ENCODE measurements at regions not wholly inside any gene's neighbourhood (a gene's known extent, or its start where the extent isn't known, plus 50 kb on each side); places are given as distances from the start of the nearest gene placed in this dataset.

DNA sequence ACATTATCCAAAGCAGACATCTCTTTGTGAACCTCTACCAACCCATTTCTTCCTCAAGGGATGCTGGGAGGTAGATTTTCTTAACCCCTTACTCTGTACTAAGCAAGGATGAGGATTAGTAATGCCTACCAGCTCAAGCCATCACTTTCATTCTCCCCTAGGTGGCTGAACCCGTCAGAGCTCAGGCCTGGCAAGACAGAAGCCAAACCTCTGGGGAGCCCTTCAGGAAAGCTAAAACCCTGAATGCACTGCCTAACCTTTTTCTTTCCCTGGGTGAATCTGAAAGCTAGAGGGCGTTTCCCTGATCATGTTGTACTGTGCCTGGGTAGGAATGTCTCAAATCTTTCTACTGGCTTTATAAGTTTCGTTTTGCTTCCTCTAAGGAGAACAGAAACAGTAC is 617.3 kb downstream of the RPL10L start:
- TF ChIP-seq, protein P1, sequence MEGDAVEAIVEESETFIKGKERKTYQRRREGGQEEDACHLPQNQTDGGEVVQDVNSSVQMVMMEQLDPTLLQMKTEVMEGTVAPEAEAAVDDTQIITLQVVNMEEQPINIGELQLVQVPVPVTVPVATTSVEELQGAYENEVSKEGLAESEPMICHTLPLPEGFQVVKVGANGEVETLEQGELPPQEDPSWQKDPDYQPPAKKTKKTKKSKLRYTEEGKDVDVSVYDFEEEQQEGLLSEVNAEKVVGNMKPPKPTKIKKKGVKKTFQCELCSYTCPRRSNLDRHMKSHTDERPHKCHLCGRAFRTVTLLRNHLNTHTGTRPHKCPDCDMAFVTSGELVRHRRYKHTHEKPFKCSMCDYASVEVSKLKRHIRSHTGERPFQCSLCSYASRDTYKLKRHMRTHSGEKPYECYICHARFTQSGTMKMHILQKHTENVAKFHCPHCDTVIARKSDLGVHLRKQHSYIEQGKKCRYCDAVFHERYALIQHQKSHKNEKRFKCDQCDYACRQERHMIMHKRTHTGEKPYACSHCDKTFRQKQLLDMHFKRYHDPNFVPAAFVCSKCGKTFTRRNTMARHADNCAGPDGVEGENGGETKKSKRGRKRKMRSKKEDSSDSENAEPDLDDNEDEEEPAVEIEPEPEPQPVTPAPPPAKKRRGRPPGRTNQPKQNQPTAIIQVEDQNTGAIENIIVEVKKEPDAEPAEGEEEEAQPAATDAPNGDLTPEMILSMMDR (IDR thresholded peaks at IDR 0.05; ENCODE audit: low read depth, low read length, missing input control): no peak
- TF ChIP-seq FOXA1 (IDR thresholded peaks at IDR 0.05): no peak
- TF ChIP-seq GABPA (IDR thresholded peaks at IDR 0.05 in 1 of 2, conservative IDR thresholded peaks at IDR 0.05 in 1 of 2): no peak
- TF ChIP-seq, protein P2, sequence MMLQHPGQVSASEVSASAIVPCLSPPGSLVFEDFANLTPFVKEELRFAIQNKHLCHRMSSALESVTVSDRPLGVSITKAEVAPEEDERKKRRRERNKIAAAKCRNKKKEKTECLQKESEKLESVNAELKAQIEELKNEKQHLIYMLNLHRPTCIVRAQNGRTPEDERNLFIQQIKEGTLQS (IDR thresholded peaks at IDR 0.05): no peak
- no peak for TF ChIP-seq TAF1 (conservative IDR thresholded peaks at IDR 0.05)
- TF ChIP-seq YY1 (IDR thresholded peaks at IDR 0.05): no peak
- no peak for TF ChIP-seq RXRA (IDR thresholded peaks at IDR 0.05)
- TF ChIP-seq, protein P3, sequence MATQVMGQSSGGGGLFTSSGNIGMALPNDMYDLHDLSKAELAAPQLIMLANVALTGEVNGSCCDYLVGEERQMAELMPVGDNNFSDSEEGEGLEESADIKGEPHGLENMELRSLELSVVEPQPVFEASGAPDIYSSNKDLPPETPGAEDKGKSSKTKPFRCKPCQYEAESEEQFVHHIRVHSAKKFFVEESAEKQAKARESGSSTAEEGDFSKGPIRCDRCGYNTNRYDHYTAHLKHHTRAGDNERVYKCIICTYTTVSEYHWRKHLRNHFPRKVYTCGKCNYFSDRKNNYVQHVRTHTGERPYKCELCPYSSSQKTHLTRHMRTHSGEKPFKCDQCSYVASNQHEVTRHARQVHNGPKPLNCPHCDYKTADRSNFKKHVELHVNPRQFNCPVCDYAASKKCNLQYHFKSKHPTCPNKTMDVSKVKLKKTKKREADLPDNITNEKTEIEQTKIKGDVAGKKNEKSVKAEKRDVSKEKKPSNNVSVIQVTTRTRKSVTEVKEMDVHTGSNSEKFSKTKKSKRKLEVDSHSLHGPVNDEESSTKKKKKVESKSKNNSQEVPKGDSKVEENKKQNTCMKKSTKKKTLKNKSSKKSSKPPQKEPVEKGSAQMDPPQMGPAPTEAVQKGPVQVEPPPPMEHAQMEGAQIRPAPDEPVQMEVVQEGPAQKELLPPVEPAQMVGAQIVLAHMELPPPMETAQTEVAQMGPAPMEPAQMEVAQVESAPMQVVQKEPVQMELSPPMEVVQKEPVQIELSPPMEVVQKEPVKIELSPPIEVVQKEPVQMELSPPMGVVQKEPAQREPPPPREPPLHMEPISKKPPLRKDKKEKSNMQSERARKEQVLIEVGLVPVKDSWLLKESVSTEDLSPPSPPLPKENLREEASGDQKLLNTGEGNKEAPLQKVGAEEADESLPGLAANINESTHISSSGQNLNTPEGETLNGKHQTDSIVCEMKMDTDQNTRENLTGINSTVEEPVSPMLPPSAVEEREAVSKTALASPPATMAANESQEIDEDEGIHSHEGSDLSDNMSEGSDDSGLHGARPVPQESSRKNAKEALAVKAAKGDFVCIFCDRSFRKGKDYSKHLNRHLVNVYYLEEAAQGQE (IDR thresholded peaks at IDR 0.05): no peak

Measured in liver (tissue), 3 donors.